ENCODE measurements at regions not wholly inside any gene's neighbourhood (a gene's known extent, or its start where the extent isn't known, plus 50 kb on each side); places are given as distances from the start of the nearest gene placed in this dataset.

- intact Hi-C loops (cut with DNase I; ENCODE audit: low total_unique reads), result no loop called here
- H3K4me1 ChIP-seq, result no peaks in the 10 kb centered on the region
- TF ChIP-seq POLR2A (IDR thresholded peaks at IDR 0.05) (no peak), POLR2AphosphoS5 (IDR thresholded peaks at IDR 0.05) (no peak)
- TF ChIP-seq, protein P1, sequence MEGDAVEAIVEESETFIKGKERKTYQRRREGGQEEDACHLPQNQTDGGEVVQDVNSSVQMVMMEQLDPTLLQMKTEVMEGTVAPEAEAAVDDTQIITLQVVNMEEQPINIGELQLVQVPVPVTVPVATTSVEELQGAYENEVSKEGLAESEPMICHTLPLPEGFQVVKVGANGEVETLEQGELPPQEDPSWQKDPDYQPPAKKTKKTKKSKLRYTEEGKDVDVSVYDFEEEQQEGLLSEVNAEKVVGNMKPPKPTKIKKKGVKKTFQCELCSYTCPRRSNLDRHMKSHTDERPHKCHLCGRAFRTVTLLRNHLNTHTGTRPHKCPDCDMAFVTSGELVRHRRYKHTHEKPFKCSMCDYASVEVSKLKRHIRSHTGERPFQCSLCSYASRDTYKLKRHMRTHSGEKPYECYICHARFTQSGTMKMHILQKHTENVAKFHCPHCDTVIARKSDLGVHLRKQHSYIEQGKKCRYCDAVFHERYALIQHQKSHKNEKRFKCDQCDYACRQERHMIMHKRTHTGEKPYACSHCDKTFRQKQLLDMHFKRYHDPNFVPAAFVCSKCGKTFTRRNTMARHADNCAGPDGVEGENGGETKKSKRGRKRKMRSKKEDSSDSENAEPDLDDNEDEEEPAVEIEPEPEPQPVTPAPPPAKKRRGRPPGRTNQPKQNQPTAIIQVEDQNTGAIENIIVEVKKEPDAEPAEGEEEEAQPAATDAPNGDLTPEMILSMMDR (IDR thresholded peaks at IDR 0.05 in 8 of 11, conservative IDR thresholded peaks at IDR 0.05 in 3 of 11), result no peak
- DNase-seq, result no peak
- H3K4me3 ChIP-seq, result no peak overlapping the region
- no peaks in the 10 kb centered on the region for H3K36me3 ChIP-seq
- H3K27ac ChIP-seq, result no peak overlapping the region
- H3K9me3 ChIP-seq, result peaks cover 0 to 5% (median 0%) of the 10 kb centered on the region in 8 donors
- H3K27me3 ChIP-seq (replicated peaks in 1 of 7), result no peaks in the 10 kb centered on the region
Observed at GRCh38 chr9:119601632-119602031, 232.4 kb upstream of the BRINP1 start.

GRCh38 chr9:119597499-119597898, 228.3 kb upstream of the BRINP1 start:
- DNase-seq, result no peak
- H3K36me3 ChIP-seq, result no peaks in the 10 kb centered on the region
- H3K27ac ChIP-seq, result no peak overlapping the region
- intact Hi-C loops (cut with DNase I; ENCODE audit: low total_unique reads), result no loop called here
- TF ChIP-seq POLR2AphosphoS5 (IDR thresholded peaks at IDR 0.05), result no peak
- no peak for TF ChIP-seq POLR2A (IDR thresholded peaks at IDR 0.05)
- TF ChIP-seq, protein P1 (IDR thresholded peaks at IDR 0.05 in 8 of 11, conservative IDR thresholded peaks at IDR 0.05 in 3 of 11), result no peak
- WGBS, 5 donors, result 35 to 50% (median 48%) methylated on average over 3 of the region's 3 CpGs
- H3K4me1 ChIP-seq, result no peaks in the 10 kb centered on the region
- H3K27me3 ChIP-seq (replicated peaks in 1 of 7), result no peaks in the 10 kb centered on the region
- no peak overlapping the region for H3K4me3 ChIP-seq
- no peaks in the 10 kb centered on the region for H3K9me3 ChIP-seq

DNA sequence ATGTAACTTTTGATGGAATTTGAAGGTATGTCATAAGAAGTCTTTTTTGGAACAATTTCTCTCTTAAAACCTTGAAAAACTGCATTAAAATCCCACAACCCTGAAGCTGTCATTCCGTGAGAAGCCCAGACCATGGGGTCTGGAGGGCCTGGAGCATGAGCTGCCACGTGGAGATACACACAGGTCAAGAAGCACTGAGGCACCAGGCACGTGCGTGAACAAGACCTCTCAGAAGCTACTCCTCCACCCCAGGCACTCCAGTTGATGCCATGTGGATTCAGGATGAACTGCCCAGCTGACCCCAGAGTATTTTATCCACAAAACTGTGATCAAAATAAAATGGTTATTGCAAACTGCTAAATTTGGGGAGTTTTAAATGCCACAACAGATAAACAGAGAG, 227.5 kb upstream of the BRINP1 start:
- Histone ChIP-seq H3K27ac (no peak overlapping the region), H3K27me3 (replicated peaks in 1 of 7) (no peaks in the 10 kb centered on the region), H3K36me3 (no peaks in the 10 kb centered on the region), H3K4me1 (no peaks in the 10 kb centered on the region), H3K9me3 (no peaks in the 10 kb centered on the region), H3K4me3 (no peak overlapping the region)
- 62 to 76% (median 72%) methylated on average over 4 of the region's 4 CpGs for WGBS, 5 donors
- no peak for DNase-seq
- intact Hi-C loops (cut with DNase I; ENCODE audit: low total_unique reads), result no loop called here
- TF ChIP-seq, protein P1 (IDR thresholded peaks at IDR 0.05 in 8 of 11, conservative IDR thresholded peaks at IDR 0.05 in 3 of 11), result no peak
- TF ChIP-seq POLR2AphosphoS5 (IDR thresholded peaks at IDR 0.05) (no peak), POLR2A (IDR thresholded peaks at IDR 0.05) (no peak)

- H3K9me3 ChIP-seq, result peaks cover 0 to under 1% (median 0%) of the 10 kb centered on the region in 8 donors
- intact Hi-C loops (cut with DNase I; ENCODE audit: low total_unique reads), result no loop called here
- WGBS, 5 donors, result 58 to 69% (median 65%) methylated on average over 12 of the region's 12 CpGs
Observed at GRCh38 chr9:119588874-119589744, 219.9 kb upstream of the BRINP1 start.

More at GRCh38 chr9:119588874-119589744, 219.9 kb upstream of the BRINP1 start:
- TF ChIP-seq POLR2A (IDR thresholded peaks at IDR 0.05) (no peak), POLR2AphosphoS5 (IDR thresholded peaks at IDR 0.05) (no peak)
- TF ChIP-seq, protein P1 (IDR thresholded peaks at IDR 0.05 in 8 of 11, conservative IDR thresholded peaks at IDR 0.05 in 3 of 11), result no peak
- H3K36me3 ChIP-seq, result no peaks in the 10 kb centered on the region
- H3K27ac ChIP-seq, result no peak overlapping the region
- no peak for DNase-seq
- peaks cover 0 to 8% (median 0%) of the 10 kb centered on the region in 7 donors for H3K27me3 ChIP-seq (replicated peaks in 1 of 7)
- no peak overlapping the region for H3K4me3 ChIP-seq
- no peaks in the 10 kb centered on the region for H3K4me1 ChIP-seq

All from spleen (tissue), 11 donors.